Bronchial epithelial cell (primary cell): ENCODE measurements at regions not wholly inside any gene's neighbourhood (a gene's known extent, or its start where the extent isn't known, plus 50 kb on each side); places are given as distances from the start of the nearest gene placed in this dataset.

ENCODE experiments used
- DNase-seq: peaks from one replicate; pipeline ENCODE4 v3.0.0-alpha.2; 2010; ENCODE audit warnings: low read depth
- FAIRE-seq: peaks from 2 replicates; lab custom pipeline; 2011; peaks lifted over from hg19 to GRCh38; lab: Jason Lieb, UNC
- H3K27me3 ChIP-seq: 2 replicates; pipeline ENCODE4 v1.5.1; 2011; ENCODE audit warnings: low read length; ENCODE audit not compliant: control insufficient read depth, insufficient read depth
- H3K36me3 ChIP-seq: 2 replicates; pipeline ENCODE4 v1.5.1; 2011; ENCODE audit warnings: low read length; ENCODE audit not compliant: control insufficient read depth, insufficient read depth
- H3K4me3 ChIP-seq: 2 replicates; pipeline ENCODE4 v1.5.1; 2011; ENCODE audit warnings: mild to moderate bottlenecking, low read depth, low read length, control low read depth
- CTCF ChIP-seq: IDR thresholded peaks from 2 replicates; pipeline ENCODE4 v1.5.1; 2011; ENCODE audit warnings: mild to moderate bottlenecking, moderate library complexity, low read length, control low read depth, inconsistent platforms; ENCODE audit not compliant: insufficient read depth, severe bottlenecking

- H3K27me3 ChIP-seq, result no peaks in the 10 kb centered on the region
- TF ChIP-seq CTCF, result no peak
- no peaks in the 10 kb centered on the region for H3K36me3 ChIP-seq
- DNase-seq (no peak), FAIRE-seq (no peak)
- H3K4me3 ChIP-seq, result no peak overlapping the region
Observed at GRCh38 chr2:234147335-234147861, 96.9 kb downstream of the SPP2 start.

- DNase-seq (peak; percentile 82), FAIRE-seq (no peak)
- Histone ChIP-seq H3K4me3 (no peak overlapping the region), H3K27me3 (no peaks in the 10 kb centered on the region), H3K36me3 (no peaks in the 10 kb centered on the region)
- TF ChIP-seq CTCF, result no peak
Observed at GRCh38 chr2:234146087-234146826, 95.8 kb downstream of the SPP2 start.

GRCh38 chr2:234145511-234145910, 95.0 kb downstream of the SPP2 start:
- Histone ChIP-seq H3K27me3 (no peaks in the 10 kb centered on the region), H3K36me3 (no peaks in the 10 kb centered on the region), H3K4me3 (no peak overlapping the region)
- DNase-seq, result no peak
- FAIRE-seq, result no peak
- no peak for TF ChIP-seq CTCF

- no peak for FAIRE-seq
- TF ChIP-seq CTCF, result no peak
- no peaks in the 10 kb centered on the region for H3K27me3 ChIP-seq
- H3K4me3 ChIP-seq, result no peak overlapping the region
- no peak for DNase-seq
- no peaks in the 10 kb centered on the region for H3K36me3 ChIP-seq
Observed at GRCh38 chr2:234145057-234145456, 94.6 kb downstream of the SPP2 start.

GRCh38 chr2:234143896-234144295, 93.4 kb downstream of the SPP2 start:
- no peak for DNase-seq
- no peak for TF ChIP-seq CTCF
- no peak for FAIRE-seq
- Histone ChIP-seq H3K36me3 (no peaks in the 10 kb centered on the region), H3K27me3 (no peaks in the 10 kb centered on the region), H3K4me3 (no peak overlapping the region)

- Histone ChIP-seq H3K4me3 (no peak overlapping the region), H3K36me3 (no peaks in the 10 kb centered on the region), H3K27me3 (no peaks in the 10 kb centered on the region)
- no peak for TF ChIP-seq CTCF
- DNase-seq (no peak), FAIRE-seq (no peak)
Observed at GRCh38 chr2:234142530-234142929, 92.0 kb downstream of the SPP2 start.
